ENCODE measurements at regions not wholly inside any gene's neighbourhood (a gene's known extent, or its start where the extent isn't known, plus 50 kb on each side); places are given as distances from the start of the nearest gene placed in this dataset.
A peak's percentile ranks its signal among the peaks of the same experiment; 100 is the strongest.

- no peak for DNase-seq
Observed at GRCh38 chr9:134967547-134967930, 49.8 kb upstream of the FCN1 start.

- DNase-seq: peak; percentile 23
Observed at GRCh38 chr9:134968011-134968822, 50.5 kb upstream of the FCN1 start.

- DNase-seq: no peak
Observed at GRCh38 chr9:134968823-134969090, 51.0 kb upstream of the FCN1 start.

- DNase-seq: no peak
Observed at GRCh38 chr9:134969156-134970045, 51.7 kb upstream of the FCN1 start.

- no peak for DNase-seq
Observed at GRCh38 chr9:134970198-134970597, 52.5 kb upstream of the FCN1 start.

GRCh38 chr9:134970719-134971118 lies 53.0 kb upstream of the FCN1 start:
- peak; percentile 16 for DNase-seq

GRCh38 chr9:134971196-134971595 lies 53.5 kb upstream of the FCN1 start:
- no peak for DNase-seq

GRCh38 chr9:134971696-134972095 lies 54.0 kb upstream of the FCN1 start:
- no peak for DNase-seq

- no peak for DNase-seq
Observed at GRCh38 chr9:134972140-134972539, 54.4 kb upstream of the FCN1 start.

- no peak for DNase-seq
Observed at GRCh38 chr9:134975253-134975652, 57.5 kb upstream of the FCN1 start.

- DNase-seq: no peak
Observed at GRCh38 chr9:134976403-134976802, 58.7 kb upstream of the FCN1 start.

- DNase-seq: peak; percentile 16
Observed at GRCh38 chr9:134978272-134978671, 60.6 kb upstream of the FCN1 start.

- DNase-seq: no peak
Observed at GRCh38 chr9:134980516-134980915, 62.8 kb upstream of the FCN1 start.

- no peak for DNase-seq
Observed at GRCh38 chr9:134980991-134981390, 63.3 kb upstream of the FCN1 start.

- DNase-seq: no peak
Observed at GRCh38 chr9:134981829-134982228, 64.1 kb upstream of the FCN1 start.

GRCh38 chr9:134982311-134982710 lies 64.6 kb upstream of the FCN1 start:
- DNase-seq: no peak

- no peak for DNase-seq
Observed at GRCh38 chr9:134983074-134983473, 65.4 kb upstream of the FCN1 start.

- no peak for DNase-seq
Observed at GRCh38 chr9:134983506-134984371, 66.0 kb upstream of the FCN1 start.

GRCh38 chr9:134984372-134985265 lies 66.9 kb upstream of the FCN1 start:
- DNase-seq: no peak

GRCh38 chr9:134985451-134985850 lies 67.7 kb upstream of the FCN1 start:
- no peak for DNase-seq

- DNase-seq: no peak
Observed at GRCh38 chr9:134986957-134987356, 69.2 kb upstream of the FCN1 start.

GRCh38 chr9:134987376-134987775 lies 69.7 kb upstream of the FCN1 start:
- DNase-seq: no peak
